Erythroblast (primary cell): ENCODE measurements at regions not wholly inside any gene's neighbourhood (a gene's known extent, or its start where the extent isn't known, plus 50 kb on each side); places are given as distances from the start of the nearest gene placed in this dataset.

Experiments used
- GATA1 ChIP-seq: IDR thresholded peaks from 2 replicates; pipeline ENCODE4 v1.6.1; 2011; ENCODE audit warnings: low read depth, mild to moderate bottlenecking, control low read depth, low read length, moderate library complexity
- POLR2A ChIP-seq: IDR thresholded peaks from 2 replicates; pipeline ENCODE4 v1.6.1; 2011; ENCODE audit warnings: mild to moderate bottlenecking, low read length

DNA sequence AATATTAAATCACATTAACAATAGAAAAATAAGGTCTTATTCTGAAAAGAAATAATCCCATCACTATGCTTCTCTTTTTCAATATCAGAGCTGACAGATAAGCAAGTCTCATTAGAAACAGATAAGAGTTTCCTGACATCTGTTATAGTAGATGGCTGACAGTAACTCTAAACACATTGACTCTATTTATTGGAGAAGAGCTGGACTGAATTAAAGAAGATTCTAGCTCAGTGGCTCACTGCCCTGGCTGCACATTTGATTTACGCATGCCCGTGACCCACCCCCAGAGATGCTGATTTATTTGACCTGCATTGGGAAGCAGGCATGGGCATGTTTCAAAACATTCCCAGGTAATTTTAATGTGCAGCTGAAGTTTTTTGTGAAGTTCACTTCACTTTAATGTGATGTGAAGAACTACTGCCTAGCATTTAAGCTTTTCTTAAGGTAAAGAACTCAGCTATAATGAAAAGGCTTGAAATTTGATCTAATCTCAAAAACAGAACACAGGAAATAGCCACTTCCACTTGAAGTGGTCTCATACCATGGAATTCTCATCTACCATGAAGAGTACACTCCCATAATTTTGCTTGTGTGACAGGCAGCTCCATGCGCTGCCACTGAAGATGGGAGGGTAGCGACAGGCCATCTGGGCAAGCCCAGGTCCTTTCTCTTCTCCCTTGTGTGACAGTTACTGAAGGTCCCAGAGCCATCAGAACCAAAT, 162.3 kb downstream of the TPBG start:
- TF ChIP-seq POLR2A = no peak
- TF ChIP-seq GATA1 = no peak
